Activated T-helper 1 cell treated with anti-CD3 and anti-CD28 coated beads, Interleukin-12 subunit alpha, Interleukin-12 subunit beta, Interleukin-2, Interleukin-4 antibody, amounts not matched to agents 30 ng/mL and 10 ng/mL and 1 ng/mL, durations not matched to agents 14 hours and 24 hours and 36 hours (primary cell): ENCODE measurements at regions not wholly inside any gene's neighbourhood (a gene's known extent, or its start where the extent isn't known, plus 50 kb on each side); places are given as distances from the start of the nearest gene placed in this dataset.

ENCODE experiments used
- DNase-seq: peaks from one replicate; pipeline ENCODE4 v3.0.0; 2021; ENCODE audit warnings: low spot score
- H3K27ac Mint-ChIP-seq: one replicate; pipeline ENCODE4 v1.8.0; 2021; ENCODE audit warnings: mild to moderate bottlenecking, mixed read lengths
- H3K27me3 Mint-ChIP-seq: one replicate; pipeline ENCODE4 v1.8.0; 2022; ENCODE audit warnings: mild to moderate bottlenecking, moderate library complexity, mixed read lengths; ENCODE audit not compliant: insufficient read depth
- H3K36me3 Mint-ChIP-seq: one replicate; pipeline ENCODE4 v1.8.0; 2021; ENCODE audit warnings: low read depth, mixed read lengths
- H3K4me1 Mint-ChIP-seq: one replicate; pipeline ENCODE4 v1.8.0; 2021; ENCODE audit warnings: low read depth, mixed read lengths
- H3K4me3 Mint-ChIP-seq: one replicate; pipeline ENCODE4 v1.8.0; 2021; ENCODE audit warnings: mild to moderate bottlenecking, moderate library complexity, mixed read lengths
- H3K9me3 Mint-ChIP-seq: one replicate; pipeline ENCODE4 v1.8.0; 2021; ENCODE audit warnings: mixed read lengths
- intact Hi-C: fragments of 100-400 bp; cut with micrococcal nuclease; formaldehyde crosslinking; loops from one replicate; pipeline ENCODE4 v1.15.1; 2024

DNA sequence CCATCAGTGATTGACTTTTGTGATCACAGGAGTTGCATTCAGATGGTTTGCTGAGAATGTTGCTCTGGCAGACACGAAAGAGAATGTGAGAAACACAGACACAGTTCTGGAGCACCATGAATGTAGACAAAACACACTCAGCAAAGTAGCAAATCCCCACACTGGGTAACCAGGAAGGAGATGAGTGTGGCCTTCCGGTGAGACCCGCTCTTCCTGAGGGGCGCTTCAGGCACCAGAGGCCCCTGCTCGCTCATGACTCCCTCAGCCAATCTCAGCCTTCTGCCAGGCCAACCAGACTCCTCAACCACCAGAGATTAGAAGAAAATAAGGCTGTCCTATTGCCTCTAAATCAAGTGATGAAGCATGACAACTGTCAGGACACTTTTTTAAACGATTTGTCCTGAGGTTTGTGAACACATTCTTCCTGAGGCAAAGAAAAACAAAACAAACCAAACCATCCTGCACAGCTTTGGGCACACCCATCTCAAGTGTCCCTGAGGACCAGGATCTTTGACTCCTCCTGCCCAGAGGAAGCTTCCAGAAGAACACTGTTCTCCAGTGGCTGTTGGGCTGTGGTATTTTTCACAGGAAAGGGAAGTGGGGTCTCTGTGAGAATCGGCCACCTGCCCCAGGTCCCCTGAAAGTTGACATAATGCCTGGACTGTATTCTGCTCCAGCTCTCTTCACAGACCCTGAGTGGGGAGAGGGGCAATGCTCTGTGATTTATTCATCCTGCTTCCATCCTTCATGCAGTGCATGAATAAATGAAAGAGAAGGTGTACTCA, 152.8 kb downstream of the BCL11A start:
- Mint-ChIP-seq H3K27ac (no peak overlapping the region), H3K36me3 (no peaks in the 10 kb centered on the region), H3K27me3 (no peaks in the 10 kb centered on the region), H3K9me3 (no peaks in the 10 kb centered on the region), H3K4me3 (no peak overlapping the region), H3K4me1 (no peaks in the 10 kb centered on the region)
- DNase-seq = no peak
- intact Hi-C loops = no loop called here

DNA sequence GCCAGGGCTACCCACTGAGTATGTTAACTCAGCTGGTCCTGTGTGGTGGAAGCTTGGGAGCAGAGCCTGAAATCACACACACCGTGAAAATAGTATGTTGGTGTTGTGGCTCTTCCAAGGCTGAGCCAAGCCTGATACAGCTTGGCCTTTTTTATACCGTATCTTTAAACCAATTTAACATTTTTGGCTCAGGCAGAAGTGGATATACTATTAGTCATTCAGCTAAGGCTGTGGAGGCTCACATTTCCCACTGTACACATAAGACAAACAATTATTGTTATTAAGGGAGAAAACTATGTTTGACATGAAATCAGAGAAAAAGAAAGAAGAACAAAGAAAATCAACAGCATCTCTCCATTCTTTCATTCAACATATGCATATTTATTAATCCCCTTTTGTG, 159.0 kb downstream of the BCL11A start:
- Mint-ChIP-seq H3K27ac (no peak overlapping the region), H3K9me3 (no peaks in the 10 kb centered on the region), H3K4me3 (no peak overlapping the region), H3K27me3 (peaks cover 6% of the 10 kb centered on the region), H3K4me1 (no peaks in the 10 kb centered on the region), H3K36me3 (no peaks in the 10 kb centered on the region)
- intact Hi-C loops = no loop called here
- DNase-seq = no peak

DNA sequence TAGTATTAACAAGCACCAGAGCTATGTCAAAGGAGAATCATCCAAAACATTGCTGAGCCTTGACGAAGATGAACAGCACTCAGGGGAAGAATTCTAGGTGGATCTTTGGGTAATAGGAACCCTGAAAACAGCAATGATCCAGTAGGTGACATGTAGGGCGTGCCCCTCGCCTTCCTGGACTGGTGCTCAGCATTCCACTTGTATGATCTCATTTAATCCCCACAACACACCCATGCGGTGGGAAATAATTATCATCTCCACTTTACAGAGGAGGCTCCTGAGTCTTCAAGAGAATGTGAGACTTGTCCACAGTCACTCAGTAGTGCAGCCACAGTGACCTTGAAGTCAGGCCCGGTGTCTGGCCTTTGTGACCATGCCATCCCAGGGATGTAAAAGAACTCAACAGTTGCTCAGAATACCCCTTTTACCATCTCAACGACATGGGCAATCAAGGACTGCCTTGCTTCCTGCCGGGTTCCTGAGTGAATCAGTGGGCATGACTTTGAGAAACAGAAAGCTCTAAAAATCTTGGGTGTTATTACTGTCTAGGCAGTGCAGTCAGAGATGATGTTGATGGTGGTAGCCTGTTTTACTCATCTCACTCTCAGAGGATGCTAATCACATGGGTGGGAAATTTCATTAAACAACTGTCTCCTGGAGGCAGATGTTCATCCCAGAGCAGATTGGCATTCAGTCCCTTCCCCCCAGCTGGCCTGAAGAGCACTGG, 161.6 kb downstream of the BCL11A start:
- Mint-ChIP-seq H3K9me3 (no peaks in the 10 kb centered on the region), H3K27me3 (peaks cover 11% of the 10 kb centered on the region), H3K4me1 (no peaks in the 10 kb centered on the region), H3K27ac (no peak overlapping the region), H3K36me3 (no peaks in the 10 kb centered on the region), H3K4me3 (no peak overlapping the region)
- no peak for DNase-seq
- intact Hi-C loops = no loop called here

DNA sequence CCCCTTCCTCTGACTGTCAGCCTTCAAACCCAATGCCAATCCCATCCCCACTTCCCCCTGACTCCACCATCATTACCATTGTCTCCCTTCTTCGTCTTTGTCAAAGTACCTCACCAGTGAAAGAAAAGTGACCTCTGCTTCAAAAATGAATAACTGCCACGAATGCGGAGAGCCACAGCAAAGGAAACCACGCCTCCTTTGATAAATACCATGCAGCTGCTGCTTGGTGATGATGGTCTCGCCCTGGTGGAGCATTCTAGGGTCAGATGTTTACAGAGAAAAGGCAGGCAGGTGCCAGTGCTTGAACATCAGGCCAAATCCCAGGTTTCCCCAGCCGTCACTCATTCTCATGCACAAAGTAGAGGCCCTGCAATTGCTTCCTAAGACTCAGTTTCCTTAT, 162.2 kb downstream of the BCL11A start:
- intact Hi-C loops = no loop called here
- H3K27me3 Mint-ChIP-seq = peaks cover 11% of the 10 kb centered on the region
- no peak overlapping the region for H3K27ac Mint-ChIP-seq
- no peak for DNase-seq
- no peak overlapping the region for H3K4me3 Mint-ChIP-seq
- no peaks in the 10 kb centered on the region for H3K4me1 Mint-ChIP-seq
- no peaks in the 10 kb centered on the region for H3K9me3 Mint-ChIP-seq
- no peaks in the 10 kb centered on the region for H3K36me3 Mint-ChIP-seq

DNA sequence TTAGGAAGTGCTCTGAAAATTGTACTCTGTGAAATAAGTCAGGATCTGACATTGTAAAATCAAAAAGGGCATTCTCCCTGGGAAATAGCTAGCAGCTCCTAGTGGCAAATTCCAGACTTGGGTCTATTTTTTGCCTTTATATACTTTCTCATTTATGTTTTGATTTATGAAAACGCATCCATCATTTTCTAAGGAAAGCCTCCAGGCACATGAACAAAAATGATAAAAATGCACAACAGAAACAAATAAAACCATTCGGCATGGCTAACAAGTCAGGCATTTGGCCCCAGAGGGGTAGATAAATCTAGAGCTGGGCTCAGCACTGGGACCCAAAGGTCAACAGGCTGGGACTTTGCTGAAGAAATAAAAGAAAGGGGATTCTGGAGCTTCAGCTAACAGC, 167.0 kb downstream of the BCL11A start:
- Mint-ChIP-seq H3K9me3 (no peaks in the 10 kb centered on the region), H3K27me3 (peaks cover 9% of the 10 kb centered on the region), H3K4me3 (no peak overlapping the region), H3K36me3 (no peaks in the 10 kb centered on the region), H3K4me1 (no peaks in the 10 kb centered on the region), H3K27ac (no peak overlapping the region)
- DNase-seq = no peak
- intact Hi-C loops = no loop called here

DNA sequence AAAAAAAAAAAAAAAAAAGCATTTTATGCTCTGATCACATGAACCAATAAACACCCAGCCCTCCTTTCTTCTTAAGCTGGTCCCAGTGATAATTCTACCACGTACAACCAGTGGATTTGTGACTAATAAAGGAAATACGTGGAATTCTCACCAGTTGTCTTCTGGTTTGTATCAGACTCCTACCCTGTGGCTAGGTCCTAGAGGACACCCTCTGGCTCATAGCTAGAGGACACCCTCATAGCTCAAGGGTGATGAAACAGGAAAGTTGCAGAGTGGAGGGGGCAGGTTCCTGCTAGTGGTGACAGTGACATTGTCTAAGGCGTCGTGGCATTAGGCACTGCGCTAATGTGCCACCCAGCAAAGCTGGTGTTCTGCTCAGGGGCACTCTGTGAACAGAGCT, 167.8 kb downstream of the BCL11A start:
- H3K27ac Mint-ChIP-seq = no peak overlapping the region
- H3K4me1 Mint-ChIP-seq = no peaks in the 10 kb centered on the region
- peaks cover 9% of the 10 kb centered on the region for H3K27me3 Mint-ChIP-seq
- H3K9me3 Mint-ChIP-seq = no peaks in the 10 kb centered on the region
- H3K4me3 Mint-ChIP-seq = no peak overlapping the region
- intact Hi-C loops = no loop called here
- no peaks in the 10 kb centered on the region for H3K36me3 Mint-ChIP-seq
- no peak for DNase-seq

DNA sequence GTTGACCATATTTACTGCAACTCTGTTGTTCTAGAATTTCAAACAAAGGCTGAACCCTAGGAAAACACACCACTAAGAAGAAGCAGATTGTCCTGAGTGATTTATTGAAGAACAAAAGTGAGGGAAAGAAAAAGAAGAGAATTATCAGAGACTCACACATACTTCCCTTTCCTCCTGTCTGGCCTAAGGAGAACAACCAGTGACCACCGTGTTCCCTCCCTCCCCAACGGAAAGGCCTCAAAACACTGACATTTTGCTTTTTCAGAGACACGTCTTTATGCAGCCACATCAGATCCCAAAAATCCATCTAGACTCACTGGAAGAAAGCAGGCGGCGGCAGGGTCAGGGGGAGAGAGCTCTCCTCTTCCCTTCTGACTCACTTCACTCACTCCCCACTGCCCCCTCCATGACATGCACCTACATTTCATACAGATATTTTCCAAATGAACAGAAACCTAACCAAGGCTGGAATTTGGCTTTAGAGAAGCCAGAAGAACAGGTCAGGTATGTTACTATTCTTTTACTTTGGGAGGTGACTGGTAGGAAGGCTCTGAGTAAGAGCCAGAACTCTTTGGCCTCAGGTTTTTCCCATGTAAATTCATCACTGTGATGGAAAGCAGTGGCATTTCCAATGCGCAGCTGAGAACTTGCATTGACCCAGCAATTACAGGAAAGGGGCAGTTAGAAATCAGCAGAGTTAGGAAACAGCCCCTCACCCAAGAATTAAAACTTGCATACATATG, 169.9 kb downstream of the BCL11A start:
- Mint-ChIP-seq H3K9me3 (no peaks in the 10 kb centered on the region), H3K27me3 (peaks cover 7% of the 10 kb centered on the region), H3K36me3 (no peaks in the 10 kb centered on the region), H3K27ac (no peak overlapping the region), H3K4me3 (no peak overlapping the region), H3K4me1 (no peaks in the 10 kb centered on the region)
- intact Hi-C loops = no loop called here
- DNase-seq = no peak

DNA sequence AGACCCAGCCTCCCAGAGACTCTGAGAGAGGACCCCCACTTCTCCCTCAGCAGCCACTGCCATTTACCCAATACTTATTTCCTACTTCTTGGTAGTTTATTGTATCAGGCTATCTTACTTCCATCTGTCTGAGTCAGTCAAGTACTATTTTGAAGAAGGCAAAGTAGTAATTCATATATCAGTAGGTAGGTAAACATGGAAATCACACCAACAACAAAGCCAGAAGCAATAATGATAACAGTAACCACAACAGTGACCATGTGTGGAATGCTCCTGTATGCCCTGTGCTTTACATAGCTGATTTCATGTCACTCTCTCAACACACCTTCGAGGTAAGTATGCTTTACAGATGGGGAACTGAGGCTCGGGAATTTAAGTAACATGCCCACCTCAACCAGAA, 173.0 kb downstream of the BCL11A start:
- peaks cover 1% of the 10 kb centered on the region for H3K27me3 Mint-ChIP-seq
- intact Hi-C loops = no loop called here
- H3K4me1 Mint-ChIP-seq = no peaks in the 10 kb centered on the region
- no peak overlapping the region for H3K27ac Mint-ChIP-seq
- no peak overlapping the region for H3K4me3 Mint-ChIP-seq
- no peaks in the 10 kb centered on the region for H3K36me3 Mint-ChIP-seq
- H3K9me3 Mint-ChIP-seq = no peaks in the 10 kb centered on the region
- DNase-seq = no peak

DNA sequence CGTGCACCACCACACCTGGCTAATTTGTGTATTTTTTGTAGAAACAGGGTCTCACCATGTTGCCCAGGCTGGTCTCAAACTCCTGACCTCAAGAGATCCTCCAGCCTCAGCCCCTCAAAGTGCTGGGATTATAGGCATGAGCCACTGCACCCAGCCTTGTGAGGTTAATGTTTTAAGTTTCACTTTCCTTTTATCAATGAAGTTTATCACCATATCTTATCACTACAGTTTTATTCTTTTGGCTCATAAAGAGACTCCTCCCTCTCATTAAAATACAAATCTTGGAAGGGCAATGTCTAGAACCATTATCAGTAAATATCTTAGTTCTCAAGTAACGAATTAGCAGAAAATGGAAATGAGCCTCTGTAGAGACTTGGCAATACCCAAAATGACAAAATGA, 173.8 kb downstream of the BCL11A start:
- DNase-seq = no peak
- Mint-ChIP-seq H3K4me3 (no peak overlapping the region), H3K27ac (no peak overlapping the region), H3K4me1 (no peaks in the 10 kb centered on the region), H3K9me3 (no peaks in the 10 kb centered on the region), H3K36me3 (no peaks in the 10 kb centered on the region), H3K27me3 (peaks cover 8% of the 10 kb centered on the region)
- intact Hi-C loops = no loop called here

DNA sequence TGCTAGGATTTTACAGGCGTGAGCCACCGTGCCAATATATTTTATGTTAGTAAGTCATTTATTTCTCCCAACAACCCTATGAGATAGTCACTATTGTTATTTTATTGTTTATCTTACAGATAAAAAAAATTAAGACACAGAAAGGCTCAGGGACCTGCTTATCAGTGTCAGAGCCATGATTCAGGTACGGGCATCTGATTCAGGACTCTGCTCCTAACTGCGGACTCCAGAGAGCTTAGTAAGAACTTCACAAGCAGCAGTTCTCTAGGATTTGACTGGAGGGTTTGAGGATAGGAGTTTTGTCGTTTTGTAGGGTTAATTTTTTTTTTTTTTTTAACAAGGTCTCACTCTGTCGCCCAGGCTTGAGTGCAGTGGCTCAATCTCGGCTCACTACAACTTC, 174.2 kb downstream of the BCL11A start:
- no peaks in the 10 kb centered on the region for H3K9me3 Mint-ChIP-seq
- no peak overlapping the region for H3K27ac Mint-ChIP-seq
- H3K36me3 Mint-ChIP-seq = no peaks in the 10 kb centered on the region
- intact Hi-C loops = no loop called here
- DNase-seq = no peak
- H3K4me3 Mint-ChIP-seq = no peak overlapping the region
- no peaks in the 10 kb centered on the region for H3K4me1 Mint-ChIP-seq
- H3K27me3 Mint-ChIP-seq = peaks cover 11% of the 10 kb centered on the region

DNA sequence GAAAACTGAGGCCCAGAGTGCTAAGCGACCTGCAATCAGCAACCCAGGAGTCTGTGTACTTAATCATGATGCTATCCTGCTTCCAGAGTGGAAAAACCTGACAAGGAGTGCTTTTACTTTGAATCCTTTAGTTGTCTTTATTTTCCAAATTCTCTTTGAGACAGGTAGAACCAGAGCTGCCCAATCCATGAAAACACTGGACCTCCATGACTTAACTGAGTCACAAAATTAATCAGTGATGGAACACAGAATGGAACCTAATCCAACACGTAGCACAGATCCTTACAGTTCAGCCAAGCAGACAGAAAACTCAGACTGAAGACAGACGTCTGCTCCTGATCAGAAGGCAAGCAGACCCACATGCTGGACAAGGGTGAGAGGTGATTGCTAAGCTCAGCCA, 175.6 kb downstream of the BCL11A start:
- intact Hi-C loops = no loop called here
- no peak overlapping the region for H3K27ac Mint-ChIP-seq
- no peaks in the 10 kb centered on the region for H3K36me3 Mint-ChIP-seq
- no peaks in the 10 kb centered on the region for H3K4me1 Mint-ChIP-seq
- no peak overlapping the region for H3K4me3 Mint-ChIP-seq
- no peaks in the 10 kb centered on the region for H3K9me3 Mint-ChIP-seq
- peaks cover 16% of the 10 kb centered on the region for H3K27me3 Mint-ChIP-seq
- no peak for DNase-seq

DNA sequence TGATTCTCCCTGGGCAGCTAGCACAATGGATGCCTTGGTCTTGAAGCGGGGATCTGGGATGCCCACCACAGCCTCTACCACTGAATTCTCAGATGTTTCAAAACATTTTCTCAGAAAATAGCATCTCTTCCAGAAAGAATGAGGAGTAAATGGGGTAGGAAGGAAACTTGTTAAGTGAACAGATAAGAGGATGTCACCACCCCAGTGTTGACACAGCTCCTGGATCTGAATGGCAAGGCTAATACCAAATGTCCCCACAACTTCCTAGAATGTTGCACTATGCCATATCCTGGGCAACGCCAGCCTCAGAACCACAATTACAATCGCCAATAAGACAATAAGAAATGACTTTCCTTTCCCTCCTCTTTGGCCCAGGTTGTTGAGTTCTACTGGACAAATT, 177.2 kb downstream of the BCL11A start:
- H3K4me1 Mint-ChIP-seq = no peaks in the 10 kb centered on the region
- H3K27ac Mint-ChIP-seq = no peak overlapping the region
- no peak overlapping the region for H3K4me3 Mint-ChIP-seq
- peaks cover 16% of the 10 kb centered on the region for H3K27me3 Mint-ChIP-seq
- no peak for DNase-seq
- no peaks in the 10 kb centered on the region for H3K9me3 Mint-ChIP-seq
- no peaks in the 10 kb centered on the region for H3K36me3 Mint-ChIP-seq
- intact Hi-C loops = no loop called here

DNA sequence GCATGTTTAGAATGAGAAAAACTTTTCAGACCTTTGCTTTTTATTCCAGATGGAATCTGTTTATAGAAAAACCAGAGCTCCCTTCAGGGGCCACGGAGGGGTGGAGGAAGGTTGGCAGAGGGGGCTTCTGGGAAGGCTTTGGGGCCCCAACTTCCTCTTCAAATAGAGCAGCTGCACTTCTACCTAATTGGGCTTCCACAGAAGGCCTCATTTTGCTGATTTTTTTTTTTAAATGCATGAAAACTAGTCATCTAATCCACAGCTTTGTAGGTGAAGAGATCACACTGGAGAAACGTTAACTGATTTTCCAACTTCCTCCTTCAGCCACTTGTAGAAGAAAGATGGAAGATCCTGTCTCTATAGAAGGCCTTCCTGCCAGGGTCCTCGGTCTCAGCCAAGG, 181.8 kb downstream of the BCL11A start:
- no peaks in the 10 kb centered on the region for H3K36me3 Mint-ChIP-seq
- DNase-seq = no peak
- no peaks in the 10 kb centered on the region for H3K4me1 Mint-ChIP-seq
- no peak overlapping the region for H3K4me3 Mint-ChIP-seq
- H3K27ac Mint-ChIP-seq = no peak overlapping the region
- no peaks in the 10 kb centered on the region for H3K9me3 Mint-ChIP-seq
- H3K27me3 Mint-ChIP-seq = peaks cover 19% of the 10 kb centered on the region
- intact Hi-C loops = no loop called here
